SKM-1 (cell line): ENCODE measurements at regions not wholly inside any gene's neighbourhood (a gene's known extent, or its start where the extent isn't known, plus 50 kb on each side); places are given as distances from the start of the nearest gene placed in this dataset.

Experiments used
- DNase-seq: peaks from one replicate; lab custom pipeline; 2025; ENCODE audit not compliant: unreplicated experiment; lab: John Stamatoyannopoulos, UW

DNA sequence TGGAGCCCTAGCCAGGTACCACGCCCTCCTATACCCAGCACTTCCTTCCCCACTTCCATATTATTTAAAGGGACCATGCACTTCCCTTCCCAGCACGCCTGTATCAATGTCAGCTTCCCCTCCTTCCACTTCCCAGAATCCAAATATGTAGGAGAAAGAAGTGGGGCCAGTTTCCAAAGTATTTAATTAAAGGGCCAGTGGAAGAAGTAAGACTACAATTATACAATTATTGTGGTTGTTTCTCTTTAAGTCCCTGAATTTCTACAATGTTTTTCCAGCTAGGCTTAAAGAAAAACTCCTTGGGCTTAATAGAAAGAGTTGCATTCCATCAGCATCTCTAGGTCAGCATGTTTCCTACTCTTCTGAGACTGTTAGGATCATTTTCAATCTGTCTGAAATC, 515.8 kb downstream of the PREX1 start:
- no peak for DNase-seq

DNA sequence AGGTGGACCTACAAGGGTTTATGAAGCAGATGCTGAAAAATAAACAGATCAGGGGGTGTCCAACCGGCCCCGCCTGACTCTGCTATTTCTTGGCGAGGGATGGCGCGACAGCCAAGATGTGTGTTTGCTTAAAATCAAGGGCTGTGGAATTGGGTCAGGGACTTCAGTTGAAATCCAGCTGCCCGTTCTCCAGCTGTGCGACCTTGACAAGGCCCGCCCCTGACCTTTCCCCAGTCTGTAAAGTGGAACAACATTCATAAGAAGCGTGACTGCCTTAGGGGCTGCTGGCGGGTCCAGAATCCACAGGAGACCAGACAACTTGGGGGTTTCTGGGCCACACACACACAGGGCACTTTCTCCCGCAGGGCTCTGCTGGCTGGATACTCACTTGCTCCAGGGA, 517.5 kb downstream of the PREX1 start:
- DNase-seq: no peak

DNA sequence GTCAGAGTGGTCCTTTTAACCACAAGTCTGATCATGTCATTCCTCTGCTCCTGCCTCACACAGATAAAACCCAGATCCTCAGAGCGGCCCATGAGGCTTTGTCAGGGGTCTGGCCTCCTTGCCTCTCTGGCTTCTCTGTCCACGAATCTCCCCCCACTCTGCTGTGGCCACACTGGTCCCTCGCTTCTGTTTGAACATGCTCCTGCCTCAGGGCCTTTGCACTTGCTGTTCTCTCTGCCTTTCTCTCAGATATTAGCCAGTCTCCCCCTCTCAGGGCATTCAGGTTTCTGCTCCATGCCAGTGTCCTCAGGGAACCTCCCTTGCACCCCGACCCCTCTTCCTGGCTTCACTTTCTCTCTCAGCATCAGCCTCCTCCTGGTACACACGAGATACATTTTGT, 518.5 kb downstream of the PREX1 start:
- DNase-seq: no peak

DNA sequence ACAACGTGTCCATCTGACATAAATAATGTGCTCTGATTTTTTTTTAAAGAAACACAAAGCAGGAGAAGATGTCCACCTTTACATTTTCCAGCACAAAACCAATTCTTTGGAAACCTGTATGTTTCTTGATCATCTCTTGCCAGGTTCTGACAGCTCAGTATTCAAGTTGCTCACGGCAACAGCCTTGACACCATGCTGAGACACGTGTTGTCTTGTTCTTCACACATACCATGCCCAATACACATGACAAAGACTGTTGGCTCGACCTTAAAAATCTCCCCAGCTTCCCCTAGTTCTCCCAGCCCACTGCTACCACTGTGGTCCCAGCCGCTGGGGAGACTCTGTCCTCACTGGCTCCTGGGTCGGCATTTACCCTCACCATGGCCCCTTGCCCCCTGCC, 518.9 kb downstream of the PREX1 start:
- DNase-seq: no peak

DNA sequence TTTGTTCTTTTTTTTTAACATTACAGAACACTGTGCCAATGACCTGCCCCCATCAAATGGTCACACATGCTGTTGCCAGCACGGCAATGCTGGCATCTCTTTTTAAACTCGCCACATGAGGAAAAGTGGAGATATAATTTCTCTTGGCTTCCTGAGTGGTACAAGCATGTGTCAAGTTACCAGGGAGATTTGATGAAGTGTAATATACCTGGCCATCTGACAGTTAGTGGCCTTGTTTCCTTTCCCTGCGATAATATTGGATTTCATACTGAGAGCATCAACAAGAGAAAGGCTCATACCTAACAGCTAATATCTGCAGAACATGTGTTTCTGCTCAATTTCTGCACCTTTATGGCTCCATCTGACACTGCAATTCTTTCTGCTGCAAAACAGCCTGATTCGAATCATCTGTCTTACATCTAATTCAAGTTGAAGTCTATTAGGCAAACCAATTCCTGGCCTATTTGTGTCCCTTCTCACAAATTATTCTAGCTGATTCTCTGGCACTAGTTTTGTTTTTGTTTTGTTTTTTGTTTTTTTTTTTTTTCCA, 519.5 kb downstream of the PREX1 start:
- no peak for DNase-seq

DNA sequence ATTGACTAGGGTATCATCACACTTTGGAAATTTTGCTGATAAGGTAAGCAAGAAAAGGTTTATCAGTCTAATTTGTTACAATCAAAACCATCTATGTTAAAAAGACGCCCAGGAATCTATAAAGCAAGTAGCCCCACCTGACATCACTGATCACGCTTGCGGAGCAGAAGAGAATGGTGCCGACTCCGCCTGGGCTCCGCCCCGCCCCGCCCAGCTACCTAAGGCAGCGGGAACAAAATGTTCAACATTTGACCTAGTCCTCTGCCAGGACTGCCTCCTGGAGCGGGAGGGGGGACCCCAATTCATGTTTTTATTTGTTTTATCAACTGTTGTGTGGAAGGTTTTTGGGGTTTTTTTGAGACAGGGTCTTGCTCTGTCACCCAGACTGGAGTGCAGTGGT, 520.5 kb downstream of the PREX1 start:
- no peak for DNase-seq

DNA sequence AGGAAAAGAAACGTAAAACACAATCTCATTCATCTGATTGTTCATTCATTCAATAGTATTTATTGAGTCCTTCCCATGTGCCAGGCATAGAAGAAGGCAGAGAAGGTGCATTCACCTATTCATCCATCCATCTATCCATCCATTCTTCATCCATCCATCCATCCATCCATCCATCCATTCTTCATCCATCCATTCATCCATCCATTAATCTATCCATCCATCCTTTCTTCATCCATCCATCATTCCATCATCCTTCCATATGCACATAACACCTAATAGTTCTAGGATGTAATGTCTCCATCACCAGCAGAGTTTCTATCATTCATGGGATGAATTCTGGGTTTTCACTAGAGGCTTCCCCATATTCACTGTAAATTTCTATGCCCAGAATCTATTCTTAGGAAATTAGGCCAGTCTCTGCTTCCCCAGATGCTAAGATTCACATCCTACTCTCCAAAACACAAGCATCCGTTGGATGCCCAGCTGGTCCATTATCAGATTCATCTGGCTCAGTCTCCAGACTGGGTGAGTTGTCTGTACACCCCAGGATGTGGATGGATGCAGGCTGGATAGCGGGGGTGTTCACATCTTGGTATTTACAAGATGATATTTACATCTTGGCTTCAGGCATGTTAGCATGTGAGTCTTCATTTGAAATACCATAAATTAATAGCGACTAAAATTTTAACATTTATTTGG, 517.7 kb upstream of the SULF2 start:
- DNase-seq: no peak

DNA sequence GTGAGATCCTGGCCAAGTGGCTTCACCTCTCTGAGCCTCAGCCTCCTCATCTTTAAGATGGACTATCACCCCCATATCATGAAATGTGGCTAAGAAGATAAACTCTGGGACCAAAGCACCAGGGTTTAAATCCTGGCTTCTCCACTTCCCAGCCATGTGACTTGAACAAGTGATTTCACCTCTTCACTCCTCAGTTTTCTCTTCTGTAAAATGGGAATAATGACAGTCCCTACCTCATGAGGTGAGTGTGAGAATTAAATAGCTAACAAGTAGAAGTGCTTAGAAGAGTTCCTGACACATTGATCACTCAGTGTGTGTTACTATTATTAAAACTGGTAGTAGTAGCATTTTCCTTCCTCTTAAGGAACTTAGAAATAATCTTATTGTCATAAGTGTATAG, 516.9 kb upstream of the SULF2 start:
- no peak for DNase-seq

DNA sequence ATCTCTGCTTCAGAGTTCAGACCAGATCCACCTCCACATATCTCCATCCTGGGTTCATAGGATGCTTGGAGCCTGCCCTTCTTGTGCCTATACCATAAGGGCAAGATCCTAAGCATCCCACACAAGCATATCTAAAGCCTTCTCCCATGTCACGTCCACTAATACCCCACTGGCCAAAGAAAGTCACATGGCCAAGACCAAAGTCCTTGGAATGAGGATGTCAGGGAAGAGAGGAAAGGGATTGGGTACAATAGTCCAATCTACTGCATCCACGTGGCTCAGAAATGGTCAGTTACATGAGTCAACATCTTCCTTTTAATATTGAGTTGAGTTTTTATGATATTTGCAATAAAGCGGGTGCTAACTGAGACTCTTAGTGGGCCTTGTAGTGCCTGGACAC, 515.9 kb upstream of the SULF2 start:
- DNase-seq: no peak

DNA sequence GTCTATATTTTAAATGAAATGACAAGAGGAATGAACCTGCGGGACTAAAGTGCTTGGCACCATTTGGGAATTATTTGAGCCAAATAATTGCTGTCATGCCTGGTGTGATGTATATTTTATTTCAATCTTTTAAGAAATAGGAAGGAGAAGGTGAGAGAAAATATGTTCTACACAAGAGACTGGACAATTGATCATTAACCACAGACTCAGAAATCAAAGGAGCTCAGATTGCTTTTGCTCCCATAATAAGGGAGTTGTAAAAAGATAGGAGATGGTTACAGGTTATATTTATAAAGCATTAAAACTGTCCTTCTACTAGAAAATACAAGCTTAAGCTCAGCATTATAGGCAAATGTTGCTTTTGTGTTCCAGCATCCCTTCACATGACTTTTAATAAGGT, 515.2 kb upstream of the SULF2 start:
- DNase-seq: no peak

DNA sequence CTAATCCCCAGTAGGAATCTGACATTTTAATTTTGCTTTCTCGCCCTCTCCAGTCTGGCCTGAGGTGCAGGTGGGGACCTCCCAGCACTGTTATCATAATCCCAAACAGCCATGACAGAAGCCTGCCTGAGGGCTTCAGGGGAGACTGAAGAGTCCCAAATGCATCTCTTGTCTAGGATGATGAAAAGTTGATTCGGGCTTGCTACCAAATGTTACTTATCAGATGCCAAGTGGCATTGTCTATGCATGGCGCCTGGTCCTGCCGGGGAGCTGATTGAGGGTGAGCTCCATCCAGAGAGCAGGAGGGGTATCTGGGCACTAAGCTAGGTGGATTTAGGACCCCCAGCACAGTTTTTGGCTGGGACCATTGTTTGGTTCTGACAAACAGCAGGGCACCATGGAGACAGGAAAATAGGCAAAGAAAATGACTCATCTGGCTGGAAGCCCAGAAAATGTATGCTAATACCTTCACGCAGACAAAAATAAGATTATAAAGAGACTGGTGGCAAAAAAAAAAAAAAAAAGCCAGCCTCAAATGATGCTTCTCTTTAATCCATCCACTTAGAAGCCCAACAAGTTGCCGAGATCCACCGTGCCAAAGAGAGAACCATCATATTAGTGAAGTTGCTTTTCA, 513.7 kb upstream of the SULF2 start:
- no peak for DNase-seq

DNA sequence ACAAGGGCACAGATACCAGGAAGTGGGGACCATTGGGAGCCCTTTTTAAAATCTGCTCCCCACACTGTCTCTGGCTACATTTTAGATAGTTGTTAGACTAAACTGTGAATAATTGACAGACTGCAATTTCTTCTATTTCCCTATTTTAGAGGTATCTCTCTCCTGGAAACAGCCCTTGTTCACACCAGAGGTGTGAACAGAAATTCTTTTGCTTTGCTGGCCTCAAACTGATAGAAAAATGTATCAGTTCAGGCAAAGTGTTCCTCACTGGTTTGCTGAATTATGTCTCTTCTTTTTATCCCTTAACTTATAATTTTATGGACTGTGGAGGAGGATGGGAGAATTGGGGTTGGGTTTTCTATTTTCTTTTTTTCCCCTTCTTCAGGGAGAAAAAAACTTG, 513.2 kb upstream of the SULF2 start:
- DNase-seq: no peak

DNA sequence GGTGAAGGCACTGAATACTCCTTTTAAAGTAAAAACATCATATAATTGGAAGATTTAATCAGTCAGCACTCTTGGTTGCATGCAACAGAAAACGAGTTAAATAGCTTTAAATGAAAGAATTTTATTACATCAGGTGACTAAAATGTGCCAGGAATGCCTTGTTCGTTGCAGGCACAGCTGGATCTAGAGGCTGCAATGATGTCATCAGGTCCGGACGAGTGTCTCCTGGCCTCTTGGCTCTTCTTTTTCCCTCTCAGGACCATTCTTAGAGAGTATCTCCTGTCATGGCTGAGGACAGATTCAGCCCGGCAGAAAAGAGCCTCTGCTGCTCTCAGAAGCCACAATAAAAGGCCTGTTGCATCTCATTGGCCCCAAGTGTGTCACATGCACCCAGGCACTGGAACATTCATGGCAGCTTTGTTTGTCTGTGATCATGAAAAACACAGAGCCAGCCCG, 510.7 kb upstream of the SULF2 start:
- no peak for DNase-seq

DNA sequence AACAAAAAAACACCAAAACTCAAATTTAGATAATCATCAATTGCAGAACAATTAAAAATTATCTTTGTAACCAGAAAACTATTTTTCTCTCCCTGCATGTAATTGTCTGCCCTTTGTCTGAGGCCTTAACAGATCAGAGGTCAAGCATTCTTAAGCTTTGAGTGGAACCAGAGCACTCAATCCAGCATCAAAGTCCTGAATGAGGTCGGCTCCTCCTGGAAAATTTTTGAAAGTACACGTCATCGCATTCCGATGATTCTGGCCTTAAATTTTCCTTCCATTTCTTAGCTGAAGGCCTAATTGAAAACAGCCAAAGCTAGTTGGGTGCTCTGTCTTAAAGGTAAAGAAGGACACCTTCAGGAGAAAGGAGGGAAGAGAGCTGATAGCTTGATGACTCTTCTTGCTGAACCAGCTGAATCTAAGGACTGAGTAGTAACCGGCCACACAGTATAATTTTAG, 510.2 kb upstream of the SULF2 start:
- DNase-seq: no peak

DNA sequence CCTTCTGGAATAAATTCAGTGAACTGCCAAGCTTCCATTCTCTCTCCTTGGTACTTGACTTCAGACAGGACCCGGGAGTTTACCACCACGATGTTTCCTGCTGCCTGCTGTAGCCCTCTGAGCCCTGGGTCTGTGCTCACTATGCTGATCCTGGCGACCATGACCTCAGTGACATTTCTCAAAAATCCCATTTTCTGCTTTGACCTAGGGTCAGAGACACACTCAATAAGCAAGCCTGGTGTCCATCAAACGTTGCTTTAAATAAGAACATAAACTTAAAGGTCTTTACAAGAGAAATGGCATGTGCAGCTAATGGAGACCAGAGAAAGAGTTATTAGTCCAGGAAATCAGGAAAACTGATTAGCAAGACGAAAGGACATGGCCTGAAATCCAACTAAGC, 509.7 kb upstream of the SULF2 start:
- no peak for DNase-seq

DNA sequence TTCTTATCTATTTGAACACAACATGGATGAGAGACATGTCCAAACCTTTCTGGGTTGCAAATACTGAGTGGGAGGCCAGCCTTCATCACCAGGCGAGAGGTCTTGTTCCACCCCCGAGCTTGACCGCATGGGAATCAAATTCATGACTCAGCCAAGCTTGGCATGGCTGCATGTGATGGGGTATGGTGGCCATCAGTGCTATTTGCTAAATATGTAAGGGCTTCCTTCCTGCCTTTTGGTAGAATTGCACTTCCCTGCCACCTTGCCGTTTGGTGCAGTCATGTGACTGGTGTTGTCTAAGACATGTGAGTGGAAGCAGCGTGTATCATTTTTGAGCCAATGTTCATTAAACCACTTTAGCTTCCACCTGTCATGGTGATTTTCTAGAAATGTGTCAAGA, 508.9 kb upstream of the SULF2 start:
- DNase-seq: no peak

DNA sequence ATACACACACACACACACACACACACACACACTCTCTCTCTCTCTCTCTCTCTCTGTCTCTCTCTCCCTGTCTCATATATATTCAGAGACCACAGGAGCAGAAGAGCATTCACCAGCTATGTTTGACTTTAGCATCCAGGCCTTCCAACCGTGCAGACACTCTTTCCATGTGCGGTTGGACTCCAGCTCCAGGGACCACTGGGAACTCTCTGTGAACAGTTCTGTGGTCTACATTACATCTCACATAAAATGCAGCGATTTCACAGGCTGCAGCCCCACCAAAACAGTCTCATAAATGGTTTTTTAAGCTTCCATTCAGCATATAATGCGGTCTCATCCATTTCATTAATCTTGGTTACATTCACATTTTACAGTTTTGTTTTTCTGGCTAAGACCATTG, 508.4 kb upstream of the SULF2 start:
- no peak for DNase-seq

DNA sequence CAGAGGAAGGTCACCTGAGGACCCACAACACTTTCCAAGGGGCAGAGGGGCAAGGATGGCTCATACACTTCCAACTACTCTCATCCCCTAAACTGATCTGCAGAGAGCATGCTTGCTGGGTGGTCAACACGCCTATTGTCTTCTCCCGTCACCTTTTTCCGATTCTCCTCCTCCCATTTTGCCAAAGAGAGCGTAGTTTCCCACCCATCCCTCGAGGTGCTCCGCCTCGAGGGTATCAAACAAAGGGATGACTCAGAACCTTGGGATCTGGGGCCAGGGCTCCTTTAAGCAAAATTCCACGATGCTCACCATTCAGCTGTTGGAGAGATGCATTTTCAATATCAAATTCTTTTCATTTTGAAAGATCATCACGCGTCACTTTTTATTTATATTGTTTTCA, 507.5 kb upstream of the SULF2 start:
- DNase-seq: no peak

DNA sequence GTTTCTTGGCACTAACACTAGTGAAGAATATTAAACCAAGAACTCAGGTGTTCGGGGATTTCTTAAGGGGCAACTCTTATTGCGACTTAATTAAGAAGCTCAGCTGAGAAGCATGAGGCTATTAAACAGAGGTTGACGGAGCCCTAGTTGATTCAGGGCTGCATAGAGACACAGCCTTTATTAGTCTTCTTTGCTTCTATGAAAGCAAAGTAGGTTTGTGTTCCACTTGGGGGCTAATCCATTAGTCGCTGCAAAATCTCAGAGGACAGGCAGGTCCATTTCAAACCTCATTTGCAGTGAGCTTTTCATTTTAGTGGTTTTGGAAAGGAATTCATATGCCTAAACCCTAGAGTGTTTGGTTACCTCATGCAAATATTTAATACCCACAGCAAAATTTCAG, 506.6 kb upstream of the SULF2 start:
- DNase-seq: no peak

DNA sequence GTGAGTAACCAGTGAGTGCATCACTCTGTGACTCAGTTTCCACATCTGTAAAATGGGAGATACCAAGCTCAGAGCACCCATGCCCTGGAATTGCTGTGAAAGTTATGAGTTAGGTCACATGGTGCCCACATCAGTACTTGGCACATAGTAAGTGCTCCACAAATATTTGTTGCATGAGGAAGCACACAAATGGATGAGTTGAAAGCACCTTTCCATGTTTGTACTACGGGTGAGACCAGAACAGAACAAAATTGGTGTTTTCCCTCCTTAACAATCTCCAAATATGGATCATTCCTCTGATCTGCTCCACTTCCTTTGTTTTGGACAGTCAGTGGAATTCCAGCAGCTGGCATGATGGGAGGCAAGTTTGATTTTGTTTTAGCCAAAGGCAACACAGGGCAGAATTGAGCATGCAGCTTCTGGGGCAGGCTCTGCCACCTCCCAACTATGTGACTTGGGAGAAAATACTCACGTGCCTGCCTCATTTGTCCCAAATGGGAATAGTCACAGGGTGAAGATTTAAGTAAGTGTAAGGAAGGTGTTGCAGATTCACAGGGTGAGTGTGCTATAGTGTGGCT, 503.7 kb upstream of the SULF2 start:
- no peak for DNase-seq

DNA sequence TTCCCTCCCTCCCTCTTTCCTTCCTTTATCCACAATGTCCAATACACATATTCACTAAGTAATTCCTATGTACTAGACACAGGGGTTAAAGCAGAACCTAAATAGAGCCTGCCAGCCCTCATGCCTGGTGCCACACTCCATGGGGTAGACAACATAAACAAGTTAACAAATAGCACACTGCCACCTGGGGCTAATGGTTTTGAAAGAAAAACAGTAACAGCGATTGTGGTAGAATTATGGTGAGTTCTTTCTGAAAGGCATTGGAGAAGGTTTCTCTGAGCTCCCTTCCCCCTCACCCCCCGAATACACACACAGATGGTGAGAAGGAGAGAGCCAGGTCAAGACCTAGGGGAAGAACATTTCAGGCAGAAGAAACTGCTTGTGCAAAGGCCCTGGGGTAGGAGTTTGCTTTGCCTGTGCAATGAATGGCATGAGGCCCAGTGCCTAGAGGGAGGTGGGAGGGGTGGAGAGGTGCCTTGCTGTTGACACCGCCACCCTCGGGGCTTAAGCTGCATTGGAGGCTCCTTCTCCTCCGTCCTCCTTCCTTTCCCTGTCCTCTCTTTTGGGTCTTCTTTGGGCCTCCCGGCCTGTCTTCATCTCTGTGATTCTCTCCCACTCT, 502.4 kb upstream of the SULF2 start:
- DNase-seq: no peak

DNA sequence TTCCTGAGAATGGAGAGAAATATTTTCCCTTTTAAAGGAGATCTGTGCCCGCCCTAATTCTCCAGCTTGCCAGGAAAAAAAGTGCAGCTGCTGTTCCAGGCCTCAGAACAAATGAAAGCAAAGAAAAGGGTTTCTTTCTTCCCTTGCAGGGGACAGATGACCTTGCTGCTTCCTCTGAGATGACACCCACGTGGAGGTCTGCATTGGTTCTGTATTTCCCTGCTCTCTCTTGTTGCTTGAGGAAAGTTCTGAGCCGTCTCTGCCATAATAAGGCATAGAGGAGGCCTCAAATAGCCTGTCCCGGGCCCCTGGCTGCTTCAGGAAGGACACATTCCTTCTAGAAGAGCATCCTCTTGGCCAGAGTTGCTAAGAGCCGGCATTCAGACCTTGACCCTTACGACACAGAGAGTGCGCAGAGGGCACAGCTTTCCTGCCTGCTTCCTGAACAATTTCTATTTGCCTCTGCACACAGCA, 501.8 kb upstream of the SULF2 start:
- DNase-seq: no peak
